ENCODE measurements at regions not wholly inside any gene's neighbourhood (a gene's known extent, or its start where the extent isn't known, plus 50 kb on each side); places are given as distances from the start of the nearest gene placed in this dataset.

DNA sequence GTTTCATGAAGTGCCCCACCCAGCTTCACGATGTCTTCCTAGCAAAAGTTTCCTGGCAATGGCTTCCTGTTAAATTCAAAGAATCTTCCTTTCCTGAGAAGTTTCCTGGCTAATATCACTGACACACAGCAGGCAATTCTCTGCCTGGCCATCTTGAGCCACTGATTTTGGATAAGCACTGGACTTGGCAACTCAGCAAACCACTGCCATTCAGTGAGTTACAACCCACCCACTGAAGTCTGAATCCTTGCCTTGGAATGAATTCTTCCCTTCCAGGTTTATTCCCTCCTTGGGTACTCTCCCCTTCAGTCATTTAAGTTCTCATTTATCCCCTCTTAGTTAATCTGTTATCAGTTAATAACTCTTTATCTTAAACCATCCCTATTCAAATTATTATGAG is 426.0 kb downstream of the MBD2 start:
- DNase-seq = no peak

DNA sequence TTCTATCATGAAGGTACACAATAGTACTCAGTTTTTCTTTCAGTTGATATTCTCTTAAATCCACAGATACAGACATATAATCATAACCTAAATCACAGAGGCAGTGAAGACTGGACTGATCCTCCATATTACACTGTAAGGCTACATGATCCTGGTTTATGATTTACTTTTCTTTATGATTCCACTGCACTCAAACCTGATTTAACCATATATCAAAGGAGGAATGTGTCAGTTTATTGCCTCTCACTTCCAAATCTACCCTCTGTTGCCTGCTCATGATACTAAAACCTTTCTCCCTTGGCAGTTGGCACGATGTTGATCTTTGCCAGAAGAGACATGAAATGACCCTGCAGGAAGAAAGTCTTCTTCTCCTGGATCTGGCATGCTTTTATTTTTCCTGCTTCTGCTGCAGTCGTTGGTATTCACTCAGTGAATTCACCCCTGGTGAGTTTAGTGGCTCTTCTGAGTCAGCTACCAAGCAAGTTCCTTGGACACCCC is 426.4 kb downstream of the MBD2 start:
- DNase-seq = no peak

DNA sequence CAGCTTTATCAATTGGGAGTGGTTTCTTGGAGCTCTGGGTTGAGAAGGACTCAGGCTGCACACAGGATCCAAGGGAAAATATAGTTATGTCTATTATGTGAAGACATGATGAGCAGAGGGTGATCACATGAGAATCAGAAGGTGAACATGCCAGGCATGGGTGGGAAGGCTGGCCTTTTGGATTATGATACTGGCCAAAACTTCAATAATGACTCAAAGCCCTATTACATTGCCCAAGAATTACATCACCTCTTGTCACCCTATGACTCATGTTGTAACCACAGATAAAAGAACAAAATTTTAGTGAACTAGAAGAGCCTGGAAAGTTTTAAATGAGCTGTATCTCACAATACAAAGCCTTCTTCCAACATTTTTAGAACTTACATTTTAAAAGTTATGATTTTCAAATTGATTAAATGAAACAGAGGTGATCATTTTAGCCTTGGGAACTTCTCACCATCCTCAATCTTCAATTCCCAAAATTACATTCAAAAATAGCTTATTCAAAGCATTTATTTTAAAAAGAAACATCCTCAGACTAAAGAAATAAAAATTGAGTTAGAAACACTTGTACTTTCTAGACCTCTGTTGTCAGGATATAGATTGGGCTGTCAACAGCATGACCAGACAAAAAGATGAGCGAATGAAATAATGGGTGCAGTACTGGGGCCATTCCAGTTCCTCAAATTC is 428.3 kb downstream of the MBD2 start:
- DNase-seq = no peak

DNA sequence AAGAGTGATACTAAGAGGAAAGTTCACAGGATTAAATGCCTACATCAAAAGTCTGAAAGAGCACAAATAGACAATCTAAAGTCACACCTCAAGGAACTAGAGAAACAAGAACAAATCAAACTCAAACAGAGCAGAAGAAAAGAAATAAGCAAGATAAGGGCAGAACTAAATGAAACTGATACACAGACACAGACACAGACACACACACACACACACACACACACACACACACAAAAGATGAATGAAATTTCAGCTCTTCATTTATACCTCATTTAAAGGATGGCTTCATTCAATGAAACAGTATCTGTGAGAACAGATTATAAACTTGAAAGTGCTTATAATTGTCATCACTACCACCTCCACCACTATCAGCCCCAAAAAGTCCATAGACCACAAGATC is 428.9 kb downstream of the MBD2 start:
- DNase-seq = no peak

DNA sequence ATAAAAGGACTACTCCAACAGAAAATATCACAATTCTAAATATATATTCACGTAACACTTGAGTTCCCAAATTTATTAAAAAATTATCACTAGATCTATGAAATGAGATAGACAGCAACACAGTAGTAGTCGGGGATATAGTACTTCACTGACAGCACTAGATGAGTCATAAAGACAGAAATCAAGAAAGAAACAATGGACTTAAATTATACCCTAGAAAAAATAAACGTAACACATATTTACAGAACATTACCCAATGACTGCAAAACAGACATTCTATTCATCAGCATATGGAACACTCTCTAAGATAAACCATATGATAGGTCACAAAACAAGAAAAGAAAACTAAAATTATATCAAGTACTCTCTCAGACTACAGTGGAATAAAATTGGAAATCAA is 429.4 kb downstream of the MBD2 start:
- DNase-seq = no peak

DNA sequence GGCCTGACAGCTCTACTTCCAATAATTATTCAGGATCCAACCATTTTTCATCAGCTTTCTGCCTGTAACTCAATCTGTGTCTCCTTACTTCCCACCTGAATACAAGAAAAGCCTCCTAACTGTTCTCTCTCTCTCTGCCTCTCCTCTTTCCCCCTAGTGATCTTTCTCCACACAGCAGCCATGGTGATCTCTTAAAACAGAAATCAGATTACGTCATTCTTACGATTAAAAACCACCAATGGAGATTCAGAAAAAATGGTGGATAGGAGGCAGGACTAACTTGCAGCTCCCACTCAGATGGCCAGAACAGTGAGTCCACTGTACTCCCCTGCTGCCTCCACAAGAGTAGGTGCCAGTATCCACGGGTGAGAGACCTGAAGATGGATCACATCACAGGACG is 431.7 kb downstream of the MBD2 start:
- no peak for DNase-seq

DNA sequence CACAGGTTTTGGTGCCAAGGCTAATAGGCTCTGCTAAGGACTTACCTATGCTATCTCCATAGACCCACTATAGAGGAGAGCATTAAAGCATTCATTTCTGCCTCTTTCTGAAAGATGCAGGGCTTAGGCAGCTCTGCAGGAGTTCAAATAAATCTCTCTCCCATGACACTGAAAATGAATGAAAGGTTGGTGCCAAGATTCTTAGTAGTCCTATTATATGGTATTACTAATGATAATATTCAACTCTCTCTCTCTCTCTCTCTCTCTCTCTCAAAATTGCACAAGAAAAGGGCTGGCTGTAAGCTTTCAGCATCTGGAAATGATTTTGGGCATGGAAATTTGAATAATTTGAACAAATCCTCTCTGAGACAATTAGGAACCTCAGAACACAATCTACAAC is 433.7 kb downstream of the MBD2 start:
- DNase-seq = no peak

DNA sequence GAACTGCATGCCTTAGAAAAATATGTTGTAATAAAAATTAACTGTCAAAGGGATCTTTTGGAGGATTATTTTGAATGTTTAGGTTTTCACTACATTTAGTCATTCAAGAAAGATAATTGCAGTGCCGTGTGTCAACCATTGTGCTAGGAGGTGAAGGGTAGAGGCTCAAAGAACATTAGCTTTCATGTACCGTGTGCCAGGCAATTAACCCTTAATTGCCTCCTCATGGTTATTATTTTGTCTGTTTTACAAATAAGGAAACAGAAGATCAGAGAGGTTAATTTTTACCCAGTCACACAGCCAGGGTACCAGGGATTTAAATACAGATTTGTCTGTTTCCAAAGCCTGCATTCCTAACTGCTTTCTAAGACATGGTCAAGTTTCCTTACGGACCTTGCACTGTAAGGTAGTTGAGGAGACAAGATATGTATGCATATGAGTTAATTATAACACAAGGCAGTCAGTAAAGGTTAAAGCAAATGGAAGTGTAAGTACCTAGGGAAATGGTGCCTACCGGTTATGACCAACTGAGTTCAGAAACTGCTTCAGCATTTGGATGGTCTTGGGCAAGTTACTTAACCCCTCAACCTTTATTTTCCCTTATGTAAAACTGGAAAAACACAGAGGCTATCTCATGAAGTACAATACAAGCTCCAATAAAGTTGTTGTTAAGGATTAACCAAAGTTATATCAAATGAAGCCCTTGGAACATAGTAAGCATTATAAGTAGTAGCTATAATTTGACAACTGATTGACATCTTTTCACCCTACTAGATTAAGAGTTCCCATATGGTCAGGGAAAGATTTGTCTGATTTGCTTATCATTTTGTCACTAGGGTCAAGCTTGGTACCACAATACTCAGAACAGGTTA is 434.9 kb downstream of the MBD2 start:
- DNase-seq = no peak

DNA sequence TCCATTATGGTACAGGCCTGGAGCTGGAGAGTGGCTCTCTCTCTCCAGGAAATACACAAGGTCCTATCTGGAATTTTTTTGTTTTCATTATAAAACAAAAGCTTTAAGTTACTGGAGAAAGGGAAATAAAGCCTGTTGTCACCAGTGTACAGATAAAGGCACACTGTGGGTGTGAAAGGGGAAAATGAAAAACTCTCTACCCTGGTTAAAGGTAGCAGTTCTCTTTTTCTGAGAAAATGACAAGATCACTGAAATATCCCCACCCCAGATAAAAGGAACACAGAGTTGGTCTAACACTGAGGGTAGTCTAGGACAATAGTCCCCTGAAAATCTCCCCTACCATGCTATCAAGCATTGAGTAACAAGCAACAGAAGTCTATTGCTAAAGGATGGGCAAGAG is 438.7 kb downstream of the MBD2 start:
- DNase-seq = no peak

DNA sequence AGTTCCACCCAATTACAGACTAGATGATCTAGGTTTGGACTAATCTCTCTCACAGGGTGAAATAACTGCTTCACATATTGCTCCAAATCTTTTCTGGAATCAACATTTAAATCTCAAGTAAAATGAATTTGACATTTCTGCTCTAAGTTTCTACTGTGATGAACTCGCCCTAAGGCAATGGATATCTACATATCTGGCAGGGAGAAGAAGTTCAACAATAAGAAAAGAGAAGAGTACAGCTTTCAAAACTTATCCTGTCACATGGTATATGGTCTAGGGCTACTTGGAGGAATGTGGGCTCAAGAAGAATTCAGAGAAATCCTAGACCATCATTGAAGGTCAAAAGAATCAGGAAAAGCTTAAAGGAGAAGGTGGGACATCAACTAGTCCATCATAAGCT is 440.2 kb downstream of the MBD2 start:
- DNase-seq = no peak

DNA sequence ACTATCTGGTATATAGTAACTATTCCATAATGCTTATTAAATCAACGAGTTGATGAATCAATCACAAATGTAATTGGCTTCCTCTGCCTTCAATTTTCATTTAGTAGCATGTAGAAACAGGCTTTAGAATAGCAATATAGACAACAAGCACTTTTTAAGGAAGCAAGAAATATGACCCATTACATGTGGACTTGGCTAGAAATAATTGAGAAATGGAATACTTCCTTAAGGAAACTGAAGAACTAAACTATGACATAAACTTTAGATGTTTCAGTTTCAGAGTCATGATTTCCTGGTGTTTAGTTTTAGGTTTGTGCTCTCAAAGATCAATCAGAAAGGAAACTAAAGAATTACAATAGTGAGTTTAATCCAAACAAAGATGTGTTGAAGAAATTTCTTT is 443.8 kb downstream of the MBD2 start:
- DNase-seq = no peak

DNA sequence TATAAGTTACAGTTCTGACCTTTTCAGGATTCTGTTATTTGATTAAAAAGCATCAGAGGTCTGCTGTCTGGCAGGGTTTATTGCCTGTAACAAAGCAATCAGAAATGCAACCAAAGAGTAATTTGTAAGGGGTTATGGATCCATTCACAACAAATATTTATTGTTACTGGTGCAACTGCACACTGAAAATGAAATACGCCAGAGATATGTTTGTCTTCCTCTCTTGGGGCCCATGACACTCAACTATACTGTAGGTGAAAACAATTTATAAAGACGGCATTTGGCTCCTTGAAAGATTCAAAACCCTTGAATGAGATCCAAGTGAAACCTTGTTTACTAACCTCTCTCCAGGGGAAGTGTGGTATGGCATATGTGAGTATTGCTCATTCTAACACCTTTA is 452.2 kb downstream of the MBD2 start:
- DNase-seq = no peak

DNA sequence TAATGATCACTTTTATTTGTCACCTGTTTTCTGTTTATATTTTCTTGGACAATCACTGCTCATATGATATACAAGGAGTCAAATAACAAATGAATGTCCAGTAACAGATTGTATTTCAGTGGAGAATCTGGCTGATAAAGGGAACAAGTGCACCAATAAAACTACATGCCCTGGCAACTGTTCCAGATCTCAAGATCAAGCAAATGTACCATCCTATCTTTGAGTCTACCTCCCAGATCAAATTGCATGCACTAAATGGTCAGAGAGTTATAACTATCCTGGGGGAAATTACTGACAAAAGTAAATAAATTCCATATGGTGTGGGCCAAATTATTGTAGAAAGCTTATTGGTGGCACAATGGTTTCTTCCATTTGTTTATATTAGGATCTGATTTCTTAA is 452.8 kb downstream of the MBD2 start:
- no peak for DNase-seq

DNA sequence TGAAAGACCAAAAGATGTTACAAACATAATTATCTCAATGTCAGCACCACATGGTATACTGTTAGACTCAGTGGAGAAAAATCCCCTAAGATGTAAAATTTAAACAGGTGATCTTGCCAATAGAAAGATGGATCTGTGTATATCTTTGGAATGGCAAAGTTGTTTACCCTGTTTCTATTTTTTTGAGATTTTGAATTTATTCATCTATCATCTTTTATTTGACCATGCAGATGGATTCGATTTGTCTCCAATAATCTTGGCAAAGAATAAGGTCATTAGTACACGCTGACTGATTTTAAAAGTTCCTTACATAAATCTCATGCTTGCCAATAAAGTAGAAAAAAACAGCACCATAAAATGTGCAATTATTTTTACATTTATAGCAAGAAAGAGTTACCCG is 459.3 kb downstream of the MBD2 start:
- DNase-seq = no peak

DNA sequence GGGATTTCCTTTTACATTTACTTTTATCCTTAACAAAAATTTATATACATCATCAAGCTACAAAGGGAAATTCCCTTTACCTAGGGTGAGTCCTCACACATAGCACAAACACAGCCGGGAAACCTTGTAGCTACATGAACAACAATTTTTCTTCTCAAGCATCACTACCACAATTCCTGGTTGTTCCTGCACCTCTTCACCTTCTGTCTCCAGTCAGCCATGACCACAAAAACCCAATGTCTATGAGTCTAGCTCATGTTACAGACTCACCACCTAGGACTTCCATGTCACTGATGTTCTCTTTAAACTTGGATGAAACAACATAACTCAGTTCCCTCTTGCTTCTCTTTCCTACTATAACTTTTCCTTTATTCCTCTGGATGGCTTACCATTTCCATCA is 460.4 kb downstream of the MBD2 start:
- DNase-seq = no peak

DNA sequence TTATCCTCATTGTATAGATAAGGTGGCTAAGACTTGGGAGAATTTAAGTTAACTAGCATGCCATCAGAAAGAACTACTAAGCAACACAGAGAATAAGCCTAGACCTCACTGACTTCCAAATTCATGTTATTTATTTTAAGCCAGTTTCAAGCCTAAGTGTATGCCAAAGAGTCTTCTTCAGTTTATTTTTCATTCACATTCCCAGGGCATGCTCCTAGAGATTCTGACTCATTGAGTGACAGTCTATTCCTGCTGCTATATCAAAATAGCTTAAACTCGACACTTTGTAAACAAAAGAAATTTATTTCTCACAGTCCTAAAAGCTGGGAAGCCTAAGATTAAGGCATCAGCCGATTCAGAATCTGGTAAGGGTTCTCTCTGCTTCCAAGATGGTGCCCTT is 467.1 kb downstream of the MBD2 start:
- DNase-seq = no peak

DNA sequence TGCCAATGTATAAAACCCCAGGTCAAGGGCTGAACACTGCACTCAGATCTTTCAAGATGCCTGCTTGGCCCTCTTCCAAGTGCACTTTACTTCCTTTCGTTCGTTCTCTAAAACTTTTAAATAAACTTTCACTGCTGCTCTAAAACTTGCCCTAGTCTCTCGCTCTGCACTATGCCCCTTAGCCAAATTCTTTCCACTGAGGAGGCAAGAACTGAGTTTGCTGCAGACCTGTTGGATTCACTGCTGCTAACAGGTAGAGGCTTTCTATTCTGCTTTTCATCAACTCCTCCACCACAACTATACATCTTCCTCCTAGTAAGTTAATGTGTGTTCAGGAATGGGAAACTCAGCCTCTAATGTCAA is 467.9 kb downstream of the MBD2 start:
- no peak for DNase-seq

DNA sequence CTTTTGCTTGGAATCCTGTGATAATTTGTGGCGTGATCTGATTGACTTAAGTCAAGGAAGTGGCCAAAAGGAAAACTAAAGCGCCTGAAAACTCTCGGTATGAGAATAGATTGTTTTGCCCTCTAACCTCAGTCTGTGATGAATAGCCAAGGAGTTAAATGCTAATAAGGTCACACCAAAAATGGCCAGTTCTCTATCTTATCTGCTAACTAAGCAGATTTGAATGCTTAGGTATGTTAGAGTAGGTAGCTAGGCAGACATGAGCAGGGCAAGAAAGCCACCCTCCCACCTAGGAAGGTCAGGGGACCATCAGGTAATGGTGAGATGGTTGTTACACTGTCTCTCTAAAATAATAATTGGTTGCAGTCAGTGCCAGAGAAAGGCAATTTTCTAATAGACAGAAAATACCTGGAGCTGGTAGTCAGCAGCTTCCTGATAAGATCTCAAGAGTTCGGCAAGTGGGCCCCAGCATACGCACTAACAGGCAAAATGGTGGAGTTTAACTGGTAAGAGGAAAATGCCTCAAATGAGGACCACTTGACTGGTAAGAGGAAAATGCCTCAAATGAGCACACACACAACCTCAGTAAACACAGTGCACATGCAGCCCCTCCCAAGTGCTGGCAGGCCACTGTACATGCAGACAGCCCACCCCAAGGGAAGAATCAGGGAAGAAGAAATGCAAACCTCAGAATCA is 468.4 kb downstream of the MBD2 start:
- DNase-seq = no peak

DNA sequence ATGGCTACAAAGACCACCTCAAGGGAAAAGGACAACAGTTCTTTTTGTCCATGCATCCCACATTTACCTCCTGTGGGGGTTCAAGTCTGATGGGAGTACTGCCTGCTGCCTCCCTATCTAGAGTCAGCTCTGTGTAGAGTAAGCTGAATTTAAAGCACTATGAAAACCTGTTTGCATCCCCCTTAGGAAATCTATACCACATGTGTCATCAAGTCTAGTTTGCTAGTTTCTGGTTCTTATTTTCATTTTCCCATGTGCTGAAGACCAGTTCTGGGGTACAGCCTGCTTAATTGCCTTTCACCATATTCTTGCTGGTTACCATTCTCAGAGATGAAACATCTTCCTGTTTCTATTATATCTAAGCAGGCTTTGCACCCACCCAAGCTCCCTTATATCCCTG is 470.3 kb downstream of the MBD2 start:
- no peak for DNase-seq

DNA sequence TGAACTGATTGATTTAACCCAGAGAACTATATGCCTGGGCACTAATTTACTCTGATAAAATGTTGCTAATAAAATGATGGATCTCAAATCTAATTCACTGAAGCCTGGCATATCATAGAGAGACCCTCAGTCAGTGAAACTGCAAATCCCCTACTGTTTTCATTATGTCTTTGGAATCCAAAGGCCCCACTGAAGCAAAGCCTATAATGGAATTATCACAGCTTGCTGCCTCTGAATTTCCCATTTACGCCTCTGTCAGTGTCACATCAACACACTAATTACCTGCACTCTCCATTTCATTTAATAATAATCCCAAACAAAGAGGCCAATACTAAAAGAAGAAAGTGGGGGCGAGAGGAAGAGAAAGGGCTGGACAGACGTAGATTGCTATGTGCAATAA is 470.9 kb downstream of the MBD2 start:
- no peak for DNase-seq

DNA sequence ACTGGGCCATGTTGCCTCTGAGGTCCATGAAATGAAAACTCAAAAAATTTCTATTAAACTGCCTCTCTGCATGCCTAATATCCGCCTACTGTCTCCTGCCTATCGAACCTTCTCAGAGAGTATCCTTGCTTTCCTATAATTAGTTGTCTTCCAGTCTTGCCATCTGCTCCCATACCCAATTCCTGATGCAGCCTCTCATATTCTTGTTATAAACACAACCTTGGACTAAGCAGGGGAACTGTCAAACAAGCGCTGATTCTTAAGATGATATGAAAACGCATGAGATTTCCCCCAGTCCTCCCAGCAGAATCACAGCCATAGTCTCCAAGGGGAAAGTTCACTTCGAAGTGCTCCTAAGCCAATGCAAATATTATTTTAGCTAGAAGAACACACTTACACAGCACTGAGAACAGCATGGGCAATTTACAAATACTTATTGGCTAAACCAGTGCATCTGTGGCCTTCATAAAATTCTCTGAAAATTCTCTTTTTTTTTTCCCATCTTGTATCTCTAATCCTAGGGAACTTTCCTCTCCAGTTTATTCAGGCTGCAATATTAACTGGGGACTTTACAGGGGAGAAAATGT is 471.6 kb downstream of the MBD2 start:
- no peak for DNase-seq

DNA sequence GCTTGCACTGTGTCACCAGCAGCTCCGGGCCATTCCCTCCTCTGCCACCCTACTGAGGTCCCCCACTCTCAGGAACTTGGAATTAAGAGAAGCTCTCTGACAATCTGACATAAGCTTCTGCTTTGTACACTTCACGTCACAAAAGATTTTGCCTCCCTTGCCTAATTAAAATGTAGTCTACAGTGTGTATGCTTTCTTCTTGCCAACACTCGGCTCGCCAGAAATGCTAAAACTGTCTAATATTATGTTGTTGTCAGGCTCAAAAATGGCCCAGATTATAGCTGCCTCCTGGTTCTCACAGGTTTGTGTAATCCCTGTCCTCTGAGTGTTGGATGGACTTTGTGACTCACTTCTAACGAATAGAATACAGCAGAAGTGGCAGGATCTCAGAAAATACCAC is 474.7 kb downstream of the MBD2 start:
- DNase-seq = no peak

DNA sequence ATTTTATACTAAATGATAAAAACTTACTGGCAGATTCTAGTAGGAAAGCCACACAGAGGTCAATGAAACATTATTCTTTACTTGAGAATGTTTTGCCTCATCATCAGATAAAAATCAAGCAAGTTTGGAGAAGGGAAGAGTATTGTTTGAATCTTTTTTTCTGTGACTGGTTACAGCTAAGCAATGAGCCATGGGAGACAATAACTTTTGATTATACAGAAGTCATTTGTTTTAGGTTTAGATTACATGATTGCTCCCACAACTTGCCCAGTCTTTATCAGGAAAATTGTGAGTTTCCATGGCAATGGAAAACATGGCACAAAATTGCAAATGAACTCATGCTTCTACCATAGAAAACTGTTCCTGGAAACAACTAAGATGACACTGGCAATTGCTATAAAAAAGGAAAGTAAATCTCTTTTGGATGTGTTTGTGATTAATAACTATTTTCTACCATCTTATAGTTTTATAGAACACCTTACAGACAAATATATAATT is 476.8 kb downstream of the MBD2 start:
- no peak for DNase-seq
